Activated CD8-positive, alpha-beta T cell treated with anti-CD3 and anti-CD28 coated beads for 36 hours (primary cell): ENCODE measurements at regions not wholly inside any gene's neighbourhood (a gene's known extent, or its start where the extent isn't known, plus 50 kb on each side); places are given as distances from the start of the nearest gene placed in this dataset.

Source experiments
- ATAC-seq: fragments of 200-7000 bp; cut with Tn5 transposase; one replicate; pipeline ENCODE4 v1.10.0; 2021; ENCODE audit warnings: mild to moderate bottlenecking, moderate library complexity
- CTCF ChIA-PET: fragments of 350-600 bp; sonication (Branson Sonifier 250); formaldehyde crosslinking; loops from one replicate; lab custom pipeline; 2021; ENCODE audit warnings: antibody characterized with exemption; lab: Charles Lee
- POLR2A ChIA-PET: fragments of 350-600 bp; sonication (Branson Sonifier 250); formaldehyde crosslinking; loops from one replicate; lab custom pipeline; 2021; ENCODE audit warnings: antibody characterized with exemption; lab: Charles Lee
- DNase-seq: peaks from one replicate; pipeline ENCODE4 v3.0.0-alpha.2; 2020
- H3K27ac Mint-ChIP-seq: one replicate; pipeline ENCODE4 v1.8.0; 2021; ENCODE audit warnings: mild to moderate bottlenecking, mixed read lengths
- H3K27me3 Mint-ChIP-seq: one replicate; pipeline ENCODE4 v1.8.0; 2021; ENCODE audit warnings: mixed read lengths
- H3K36me3 Mint-ChIP-seq: one replicate; pipeline ENCODE4 v1.8.0; 2021; ENCODE audit warnings: low read depth, mixed read lengths
- H3K4me1 Mint-ChIP-seq: one replicate; pipeline ENCODE4 v1.8.0; 2021; ENCODE audit warnings: low read depth, mixed read lengths
- H3K4me3 Mint-ChIP-seq: one replicate; pipeline ENCODE4 v1.8.0; 2021; ENCODE audit warnings: mild to moderate bottlenecking, moderate library complexity, mixed read lengths
- H3K9me3 Mint-ChIP-seq: one replicate; pipeline ENCODE4 v1.8.0; 2021; ENCODE audit warnings: mixed read lengths
- CTCF ChIP-seq: fragments of 200-600 bp; IDR thresholded peaks from one replicate; pipeline ENCODE4 v1.8.0; 2022; ENCODE audit warnings: antibody characterized with exemption, mild to moderate bottlenecking
- intact Hi-C: fragments of 100-400 bp; cut with micrococcal nuclease; formaldehyde crosslinking; loops from one replicate; pipeline ENCODE4 v1.10.0; 2022

- Mint-ChIP-seq H3K4me3 (no peak overlapping the region), H3K36me3 (no peaks in the 10 kb centered on the region), H3K4me1 (peaks cover 11% of the 10 kb centered on the region), H3K9me3 (peaks cover 2% of the 10 kb centered on the region), H3K27me3 (no peaks in the 10 kb centered on the region), H3K27ac (no peak overlapping the region)
- CTCF ChIA-PET, result interaction anchor here (1.3 kb wide), 1 partner anchor 470 kb away, joined by 3 read pairs; no protein-coding TSS in a partner anchor
- intact Hi-C loops, result no loop called here
- TF ChIP-seq CTCF, result no peak
- no peak for DNase-seq
- no peak for ATAC-seq
- POLR2A ChIA-PET, result no interaction called here
Observed at GRCh38 chr11:128642571-128642970, 51.3 kb upstream of the FLI1 start.

DNA sequence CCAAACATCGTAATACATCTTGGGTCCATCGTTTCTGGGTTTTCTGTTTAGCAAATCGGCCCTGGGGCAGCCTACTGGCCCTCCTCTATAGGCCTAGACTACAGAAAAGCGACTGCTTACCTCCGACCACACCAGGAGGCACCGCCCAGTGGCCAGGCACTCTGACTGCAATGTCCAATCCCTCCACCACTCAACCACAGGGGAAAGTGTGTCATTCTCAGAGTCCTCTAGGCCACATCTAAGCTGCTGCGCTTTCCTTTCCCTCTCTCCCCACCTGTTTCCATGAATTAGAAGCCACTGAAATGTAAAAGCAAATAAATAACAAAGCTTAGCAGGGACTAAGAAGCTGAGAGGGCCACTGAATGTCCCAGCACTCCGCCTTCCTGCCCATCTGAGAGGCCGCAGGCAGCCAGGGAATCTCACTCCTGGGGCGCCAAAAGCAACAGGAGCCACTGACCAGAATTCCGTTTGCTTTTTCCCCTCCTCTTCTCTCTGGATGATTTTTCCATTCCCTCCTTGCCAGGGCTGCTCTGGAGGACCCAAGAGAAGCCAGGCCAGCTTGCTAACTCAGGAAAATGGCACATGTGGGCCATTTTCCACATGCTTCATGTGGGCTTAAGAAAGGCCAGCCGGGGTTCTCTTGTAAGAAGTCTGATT, 50.1 kb upstream of the FLI1 start:
- CTCF ChIA-PET, result interaction anchor here (1.1 to 1.2 kb wide), 3 partner anchors 28 to 487 kb away, joined by 3 to 5 read pairs (median 4); no protein-coding TSS in a partner anchor
- TF ChIP-seq CTCF, result no peak
- ATAC-seq, result peak; percentile 64
- POLR2A ChIA-PET, result interaction anchor here (0.6 kb wide), 1 partner anchor 200 kb away, joined by 3 read pairs; no protein-coding TSS in a partner anchor
- Mint-ChIP-seq H3K27ac (no peak overlapping the region), H3K36me3 (no peaks in the 10 kb centered on the region), H3K27me3 (no peaks in the 10 kb centered on the region), H3K9me3 (peaks cover 2% of the 10 kb centered on the region), H3K4me3 (no peak overlapping the region), H3K4me1 (peaks cover 8% of the 10 kb centered on the region)
- peak; percentile 40 for DNase-seq
- intact Hi-C loops, result no loop called here
